CD4-positive, alpha-beta T cell (primary cell): ENCODE measurements at regions not wholly inside any gene's neighbourhood (a gene's known extent, or its start where the extent isn't known, plus 50 kb on each side); places are given as distances from the start of the nearest gene placed in this dataset.

Source experiments
- ATAC-seq: fragments of 200-7000 bp; cut with Tn5 transposase; one replicate; pipeline ENCODE4 v1.10.0; 2022; ENCODE audit warnings: mild to moderate bottlenecking; ENCODE audit not compliant: poor library complexity
- CTCF ChIA-PET: fragments of 350-600 bp; sonication (Branson Sonifier 250); formaldehyde crosslinking; loops from one replicate; lab custom pipeline; 2021; ENCODE audit warnings: antibody characterized with exemption, inconsistent platforms; lab: Charles Lee
- POLR2A ChIA-PET: fragments of 350-600 bp; sonication (Branson Sonifier 250); formaldehyde crosslinking; loops from one replicate; lab custom pipeline; 2021; ENCODE audit warnings: antibody characterized with exemption, inconsistent platforms; lab: Charles Lee
- DNase-seq, 14 experiments: peaks; one replicate each; pipeline ENCODE4 v3.0.0-alpha.2; 2013 to 2020; ENCODE audit warnings: mixed read lengths in 2 of 14
- H3K27ac ChIP-seq, 2 donors: one replicate each; pipeline versions ENCODE4 v1.5.1 to v1.7.0; 2013; ENCODE audit warnings: low read length in 2 of 2, low read depth in 1 of 2, mild to moderate bottlenecking in 1 of 2
- H3K27me3 ChIP-seq, 2 experiments: 1 replicate in 1 of 2; 2 replicates in 1 of 2; pipeline versions ENCODE4 v1.6.1 to v1.7.0; 2013; ENCODE audit warnings: low read length in 2 of 2, control low read depth in 1 of 2, mild to moderate bottlenecking in 1 of 2, moderate library complexity in 1 of 2; ENCODE audit not compliant: insufficient read depth in 2 of 2, control insufficient read depth in 1 of 2
- H3K36me3 ChIP-seq: one replicate; pipeline ENCODE4 v1.6.1; 2013; ENCODE audit warnings: low read length, control low read depth; ENCODE audit not compliant: insufficient read depth
- H3K4me1 ChIP-seq: one replicate; pipeline ENCODE4 v1.6.1; 2013; ENCODE audit warnings: low read length, control low read depth; ENCODE audit not compliant: insufficient read depth
- H3K4me3 ChIP-seq: one replicate; pipeline ENCODE4 v1.5.1; 2013; ENCODE audit warnings: mild to moderate bottlenecking, low read length, moderate library complexity
- H3K9me3 ChIP-seq, 2 experiments: 1 replicate in 1 of 2; 2 replicates in 1 of 2; pipeline versions ENCODE4 v1.6.1 to v1.7.0; 2013; ENCODE audit warnings: low read length in 2 of 2, mild to moderate bottlenecking in 2 of 2, control low read depth in 1 of 2, moderate library complexity in 1 of 2; ENCODE audit not compliant: control insufficient read depth in 1 of 2, insufficient read depth in 1 of 2
- H3K27ac Mint-ChIP-seq: one replicate; pipeline ENCODE4 v1.8.0; 2020; ENCODE audit warnings: mixed read lengths
- H3K27me3 Mint-ChIP-seq: one replicate; pipeline ENCODE4 v1.8.0; 2021; ENCODE audit warnings: mixed read lengths
- H3K36me3 Mint-ChIP-seq: one replicate; pipeline ENCODE4 v1.8.0; 2021; ENCODE audit warnings: low read depth, mixed read lengths
- H3K4me1 Mint-ChIP-seq: one replicate; pipeline ENCODE4 v1.8.0; 2021; ENCODE audit warnings: low read depth, mixed read lengths
- H3K4me3 Mint-ChIP-seq: one replicate; pipeline ENCODE4 v1.8.0; 2020; ENCODE audit warnings: mild to moderate bottlenecking, mixed read lengths
- H3K9me3 Mint-ChIP-seq: one replicate; pipeline ENCODE4 v1.8.0; 2020; ENCODE audit warnings: mixed read lengths
- intact Hi-C, 2 experiments: fragments of 100-400 bp; cut with DNase I in 1 of 2; cut with micrococcal nuclease in 1 of 2; formaldehyde crosslinking; loops; one replicate each; pipeline versions ENCODE4 v1.15.1 to v1.9.0; 2023 to 2025; cut with DNase I, micrococcal nuclease
- TF ChIP-seq, protein P1 (sequence below): fragments of 200-600 bp; IDR thresholded peaks from one replicate; pipeline ENCODE4 v1.8.0; 2022; ENCODE audit warnings: antibody characterized with exemption, mild to moderate bottlenecking

GRCh38 chr12:91772411-91772810, 373.2 kb downstream of the BTG1 start:
- Histone ChIP-seq H3K27me3 (no peaks in the 10 kb centered on the region), H3K4me3 (no peak overlapping the region), H3K4me1 (peaks cover 3% of the 10 kb centered on the region), H3K9me3 (no peaks in the 10 kb centered on the region), H3K27ac (no peak overlapping the region), H3K36me3 (no peaks in the 10 kb centered on the region)
- DNase-seq (no peak), ATAC-seq (no peak)
- TF ChIP-seq, protein P1, sequence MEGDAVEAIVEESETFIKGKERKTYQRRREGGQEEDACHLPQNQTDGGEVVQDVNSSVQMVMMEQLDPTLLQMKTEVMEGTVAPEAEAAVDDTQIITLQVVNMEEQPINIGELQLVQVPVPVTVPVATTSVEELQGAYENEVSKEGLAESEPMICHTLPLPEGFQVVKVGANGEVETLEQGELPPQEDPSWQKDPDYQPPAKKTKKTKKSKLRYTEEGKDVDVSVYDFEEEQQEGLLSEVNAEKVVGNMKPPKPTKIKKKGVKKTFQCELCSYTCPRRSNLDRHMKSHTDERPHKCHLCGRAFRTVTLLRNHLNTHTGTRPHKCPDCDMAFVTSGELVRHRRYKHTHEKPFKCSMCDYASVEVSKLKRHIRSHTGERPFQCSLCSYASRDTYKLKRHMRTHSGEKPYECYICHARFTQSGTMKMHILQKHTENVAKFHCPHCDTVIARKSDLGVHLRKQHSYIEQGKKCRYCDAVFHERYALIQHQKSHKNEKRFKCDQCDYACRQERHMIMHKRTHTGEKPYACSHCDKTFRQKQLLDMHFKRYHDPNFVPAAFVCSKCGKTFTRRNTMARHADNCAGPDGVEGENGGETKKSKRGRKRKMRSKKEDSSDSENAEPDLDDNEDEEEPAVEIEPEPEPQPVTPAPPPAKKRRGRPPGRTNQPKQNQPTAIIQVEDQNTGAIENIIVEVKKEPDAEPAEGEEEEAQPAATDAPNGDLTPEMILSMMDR: no peak
- Mint-ChIP-seq H3K4me1 (peaks cover 36% of the 10 kb centered on the region), H3K4me3 (no peak overlapping the region), H3K9me3 (no peaks in the 10 kb centered on the region), H3K27me3 (no peaks in the 10 kb centered on the region), H3K27ac (peak overlapping the region; percentile 15), H3K36me3 (no peaks in the 10 kb centered on the region)
- intact Hi-C loops: loop anchor here in 1 of 2 experiments (10.0 kb wide), 2 partner anchors 102 to 362 kb away; no protein-coding TSS in a partner anchor
- ChIA-PET CTCF (no interaction called here), POLR2A (no interaction called here)

DNA sequence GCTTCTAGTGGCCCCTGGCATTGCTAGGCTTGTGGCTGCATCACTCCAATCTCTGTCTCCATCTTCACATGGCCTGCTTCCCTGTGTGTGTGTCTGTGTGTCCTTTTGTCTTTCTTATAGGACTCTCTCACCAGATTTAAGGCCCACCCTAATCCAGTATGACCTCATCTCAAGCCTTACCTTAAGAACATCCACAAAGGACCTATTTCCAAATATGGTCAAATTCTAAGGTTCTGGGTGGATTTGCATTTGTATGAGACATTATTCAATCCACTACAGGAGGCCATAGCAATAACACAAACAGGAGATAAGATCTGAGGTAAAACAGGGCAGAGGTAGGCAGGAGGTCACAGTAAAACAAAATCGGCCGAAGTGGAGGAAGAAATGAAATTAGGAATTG, 375.9 kb downstream of the BTG1 start:
- no peak overlapping the region for H3K27ac Mint-ChIP-seq
- intact Hi-C loops: loop anchor here in 1 of 2 experiments (10.0 kb wide), 2 partner anchors 105 to 365 kb away; no protein-coding TSS in a partner anchor

DNA sequence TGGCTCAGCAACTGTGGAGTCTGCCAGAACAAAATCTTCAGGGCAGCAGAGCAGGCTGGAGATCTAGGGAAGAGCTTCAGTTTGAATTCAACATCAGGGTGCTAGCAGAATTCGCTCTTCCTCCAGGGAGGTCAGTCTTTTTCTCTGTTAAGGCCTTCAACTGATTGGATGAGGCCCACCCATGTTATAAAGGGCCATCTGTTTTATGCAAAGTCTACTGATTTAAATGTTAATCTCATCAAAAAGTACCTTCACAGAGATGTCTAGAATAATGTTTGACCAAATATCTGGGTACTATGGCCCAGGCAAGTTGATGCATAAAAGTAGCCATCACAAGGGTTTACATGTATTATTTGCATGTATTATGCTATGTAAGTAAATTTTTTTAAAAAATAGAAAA, 378.4 kb downstream of the BTG1 start:
- ChIA-PET CTCF (no interaction called here), POLR2A (no interaction called here)
- no peak overlapping the region for H3K27ac ChIP-seq
- Mint-ChIP-seq H3K4me3 (no peak overlapping the region), H3K27me3 (no peaks in the 10 kb centered on the region), H3K36me3 (no peaks in the 10 kb centered on the region), H3K4me1 (peaks cover 4% of the 10 kb centered on the region), H3K27ac (no peak overlapping the region), H3K9me3 (no peaks in the 10 kb centered on the region)
- DNase-seq (no peak), ATAC-seq (no peak)
- H3K4me3 ChIP-seq: no peak overlapping the region
- no peaks in the 10 kb centered on the region for H3K4me1 ChIP-seq
- no peaks in the 10 kb centered on the region for H3K36me3 ChIP-seq
- H3K27me3 ChIP-seq: no peaks in the 10 kb centered on the region
- intact Hi-C loops: no loop called here
- H3K9me3 ChIP-seq: no peaks in the 10 kb centered on the region
- TF ChIP-seq, protein P1: no peak

More for the DNA sequence above, 375.9 kb downstream of the BTG1 start:
- H3K9me3 Mint-ChIP-seq: no peaks in the 10 kb centered on the region
- Histone ChIP-seq H3K27ac (no peak overlapping the region), H3K4me1 (peaks cover 2% of the 10 kb centered on the region), H3K36me3 (no peaks in the 10 kb centered on the region), H3K9me3 (no peaks in the 10 kb centered on the region), H3K27me3 (no peaks in the 10 kb centered on the region), H3K4me3 (no peak overlapping the region)
- no peaks in the 10 kb centered on the region for H3K36me3 Mint-ChIP-seq
- no peak overlapping the region for H3K4me3 Mint-ChIP-seq
- H3K4me1 Mint-ChIP-seq: peaks cover 22% of the 10 kb centered on the region
- no peak for ATAC-seq
- DNase-seq: no peak
- CTCF ChIA-PET: no interaction called here
- POLR2A ChIA-PET: no interaction called here
- H3K27me3 Mint-ChIP-seq: no peaks in the 10 kb centered on the region
- TF ChIP-seq, protein P1: no peak
